ENCODE measurements at regions not wholly inside any gene's neighbourhood (a gene's known extent, or its start where the extent isn't known, plus 50 kb on each side); places are given as distances from the start of the nearest gene placed in this dataset.

DNA sequence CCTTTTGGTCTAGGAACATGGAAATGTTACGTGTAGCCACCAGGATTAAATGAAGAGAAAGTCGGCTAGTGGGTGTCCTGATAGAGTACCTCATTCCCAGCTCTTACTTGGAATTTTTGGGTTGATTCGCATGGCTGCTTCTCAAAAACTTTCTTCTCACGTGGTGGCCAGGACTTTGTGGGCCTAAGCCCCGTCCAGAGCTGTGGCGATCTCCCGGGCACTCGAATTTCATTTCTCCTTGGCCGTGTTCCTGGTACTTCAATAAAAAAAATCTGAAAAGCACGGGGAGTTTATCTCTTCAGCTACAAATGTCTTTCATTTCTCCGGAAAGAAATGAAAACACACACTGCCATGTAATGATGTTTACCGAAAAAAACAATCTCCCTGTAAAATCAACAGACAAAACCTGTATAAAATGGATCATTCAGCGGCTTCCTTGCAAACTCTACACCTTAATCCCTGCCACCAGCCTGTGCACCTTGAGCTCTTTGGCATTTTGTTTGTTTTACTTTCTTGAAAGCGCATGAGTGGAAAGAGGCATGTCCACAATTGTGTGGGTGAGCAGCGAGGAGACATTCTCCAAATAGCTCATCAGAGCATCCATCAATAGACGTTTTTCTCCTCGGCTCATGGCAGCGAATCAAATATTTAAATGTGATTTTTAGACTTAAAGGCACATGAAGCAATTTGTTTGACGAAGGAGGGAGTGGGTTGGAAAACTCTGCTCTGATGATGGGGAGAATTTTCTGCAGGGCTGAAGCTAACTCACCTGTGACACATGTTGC, 173.1 kb downstream of the TFAP2C start:
- no peak for DNase-seq (ENCODE audit: low read depth)

DNA sequence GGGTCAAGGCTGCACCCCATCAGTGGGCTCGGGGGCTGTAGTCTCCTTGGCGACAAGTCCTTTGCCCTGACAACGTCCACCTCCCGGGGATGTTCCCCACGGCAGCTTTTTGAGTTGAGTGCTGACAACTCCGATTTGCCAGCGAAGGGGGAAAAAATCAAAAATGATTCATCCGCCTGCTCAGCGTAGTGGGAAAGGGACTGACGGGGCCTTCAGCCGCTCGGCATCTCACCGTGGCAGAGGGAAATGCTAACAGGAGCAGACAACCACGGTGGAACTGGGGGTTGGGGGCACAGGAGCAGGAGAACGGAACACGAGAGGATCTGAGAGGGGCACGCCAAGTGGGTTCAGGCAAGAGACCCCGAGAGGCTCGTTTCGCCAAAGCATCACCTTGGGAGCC, 173.7 kb downstream of the TFAP2C start:
- DNase-seq (ENCODE audit: low read depth): no peak

DNA sequence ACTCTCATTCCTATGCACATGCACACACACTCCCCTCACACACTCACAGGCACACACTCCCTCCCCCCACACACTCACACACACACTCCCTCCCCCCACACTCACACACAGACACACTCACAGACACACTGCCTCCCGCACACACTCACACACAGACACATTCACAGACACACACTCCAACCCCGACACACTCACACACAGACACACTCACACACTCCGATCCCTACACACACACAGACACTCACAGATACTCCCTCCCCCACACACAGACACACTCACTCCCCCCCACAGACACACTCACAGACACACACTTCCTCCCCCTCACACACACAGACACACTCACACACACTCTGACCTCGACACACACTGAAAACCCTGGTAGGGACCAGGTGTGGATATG, 176.2 kb downstream of the TFAP2C start:
- no peak for DNase-seq (ENCODE audit: low read depth)

DNA sequence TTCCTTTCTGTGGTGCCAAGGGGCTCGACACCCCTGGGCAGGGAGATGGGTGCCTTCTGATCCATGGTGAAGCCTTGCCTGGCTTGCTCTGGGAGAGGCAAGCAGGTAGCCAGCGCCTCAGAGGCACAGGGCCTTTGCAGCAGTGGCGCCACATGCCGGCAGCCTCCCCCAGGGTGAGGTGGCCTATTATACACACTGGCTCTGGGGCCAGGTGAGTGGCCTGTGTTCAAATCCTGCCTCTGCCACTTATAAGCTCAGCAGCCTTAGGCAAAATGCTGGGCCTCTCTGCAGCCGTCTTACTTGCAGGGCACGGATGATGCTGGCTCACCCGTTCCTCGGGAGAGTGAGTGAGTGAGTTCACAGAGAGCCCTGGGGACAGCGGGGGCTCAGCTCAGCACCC, 176.9 kb downstream of the TFAP2C start:
- no peak for DNase-seq (ENCODE audit: low read depth)

DNA sequence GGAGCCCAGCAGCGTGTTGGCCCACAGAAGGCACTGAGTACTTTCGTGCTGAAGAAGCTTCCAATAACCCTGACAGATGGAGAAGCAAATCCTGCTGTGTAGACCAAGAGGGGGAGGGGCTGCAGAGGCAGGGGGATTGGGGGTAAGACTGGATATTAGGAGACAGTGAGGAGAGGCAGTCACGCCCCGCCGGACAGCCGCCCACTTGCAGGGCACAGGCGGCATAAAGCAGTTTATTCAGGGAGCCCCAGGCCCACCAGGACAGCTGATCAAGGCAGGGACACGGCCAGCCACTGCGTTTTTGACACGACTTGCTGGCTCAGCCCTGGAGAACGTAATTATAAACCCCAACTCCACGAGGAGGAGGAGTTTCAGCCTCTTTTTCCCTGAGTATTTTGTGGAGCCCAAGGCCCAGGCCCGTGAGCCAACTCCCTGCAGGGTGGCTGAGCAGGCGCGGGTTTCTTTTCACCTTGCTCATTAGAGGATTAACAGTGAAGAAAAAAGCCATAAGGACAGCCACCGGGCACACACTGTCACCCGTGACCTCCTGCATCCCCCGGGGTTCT, 177.9 kb downstream of the TFAP2C start:
- no peak for DNase-seq (ENCODE audit: low read depth)

DNA sequence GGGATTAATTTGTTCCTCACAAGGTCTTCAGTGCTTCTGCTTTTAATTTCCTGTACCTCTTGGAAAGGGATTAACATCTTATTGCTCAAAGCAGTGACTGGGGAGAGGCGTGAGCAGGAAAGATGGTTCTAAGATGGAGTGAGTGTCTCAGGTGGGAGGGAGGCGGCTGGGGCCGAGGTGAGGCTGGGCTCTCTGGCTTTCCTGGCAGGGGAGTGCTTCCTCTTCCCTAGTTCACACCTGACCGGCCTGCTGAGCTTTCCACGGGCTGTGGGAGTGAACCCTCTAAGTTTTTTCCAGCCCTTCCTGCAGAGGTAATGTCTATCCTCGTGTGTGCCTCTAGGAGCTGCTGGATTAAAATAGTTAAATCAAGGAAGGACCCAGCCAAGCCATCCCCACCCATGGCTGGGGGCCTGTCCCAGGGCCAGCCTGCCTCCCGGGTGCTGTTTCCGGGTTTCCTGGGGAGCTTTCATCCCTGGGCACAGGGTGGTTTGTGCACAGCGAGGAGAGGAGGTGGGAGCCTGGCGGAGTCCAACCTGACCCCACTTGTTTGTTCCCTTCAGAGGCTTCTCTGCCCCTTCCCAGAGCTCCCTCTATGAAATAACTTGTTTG, 179.1 kb downstream of the TFAP2C start:
- DNase-seq (ENCODE audit: low read depth): no peak

DNA sequence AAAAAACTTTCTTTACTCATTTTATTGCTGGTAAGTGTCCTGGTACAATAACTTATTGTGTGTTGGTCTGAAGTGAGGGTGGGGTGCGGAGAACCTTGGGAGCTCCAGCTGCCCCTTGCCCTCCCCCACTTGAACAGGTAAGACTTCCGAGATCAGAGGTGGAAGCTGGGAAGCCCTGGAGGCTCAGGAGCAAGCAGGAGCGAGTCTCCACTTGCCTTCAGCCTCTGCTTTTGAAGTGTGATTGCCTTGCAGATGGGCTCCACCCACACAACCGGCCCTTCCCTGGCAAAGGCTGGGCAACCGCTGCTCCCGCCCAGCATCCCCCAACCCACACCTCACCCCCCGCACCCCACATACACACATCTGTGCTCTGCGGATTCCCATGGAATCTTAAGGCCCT, 179.6 kb downstream of the TFAP2C start:
- no peak for DNase-seq (ENCODE audit: low read depth)

DNA sequence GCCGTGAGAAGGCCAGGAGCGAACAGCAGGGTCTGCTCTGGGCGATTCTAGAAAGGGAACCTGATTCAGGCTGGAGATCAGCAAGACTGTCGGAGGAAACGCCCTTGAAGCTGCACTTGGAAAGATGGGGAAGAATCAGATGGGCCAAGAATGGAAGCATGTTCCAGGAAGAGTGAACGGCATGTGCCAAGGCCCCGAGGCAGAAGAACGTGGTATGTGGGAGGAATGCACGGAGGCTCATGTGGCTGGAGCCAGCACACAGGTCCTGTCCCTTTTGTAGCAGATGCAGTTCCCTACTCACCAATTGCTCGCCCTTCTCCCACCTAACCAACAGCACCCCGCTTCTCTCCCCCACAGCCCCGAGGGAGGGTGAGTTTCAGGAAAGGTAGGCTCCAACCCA, 180.6 kb downstream of the TFAP2C start:
- no peak for DNase-seq (ENCODE audit: low read depth)

DNA sequence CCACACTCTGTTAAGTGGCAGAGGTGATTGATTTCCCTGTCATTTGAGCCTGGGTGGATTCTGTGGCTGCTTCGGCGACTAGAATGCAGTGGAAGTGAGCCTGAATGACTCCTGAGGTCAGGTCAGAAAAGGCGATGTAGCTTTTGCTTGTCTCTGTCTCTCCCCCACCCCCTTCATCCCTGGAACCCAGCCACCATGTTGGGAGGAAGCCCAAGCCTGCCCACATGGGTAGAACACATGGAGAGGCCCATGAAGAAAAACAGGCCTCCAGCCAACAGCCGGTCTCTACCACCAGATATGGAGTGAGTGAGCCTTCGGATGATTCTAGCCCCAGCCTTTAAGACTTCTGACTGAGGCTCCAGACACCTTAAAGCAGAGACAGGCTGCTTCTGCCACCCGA, 181.0 kb downstream of the TFAP2C start:
- DNase-seq (ENCODE audit: low read depth): no peak

DNA sequence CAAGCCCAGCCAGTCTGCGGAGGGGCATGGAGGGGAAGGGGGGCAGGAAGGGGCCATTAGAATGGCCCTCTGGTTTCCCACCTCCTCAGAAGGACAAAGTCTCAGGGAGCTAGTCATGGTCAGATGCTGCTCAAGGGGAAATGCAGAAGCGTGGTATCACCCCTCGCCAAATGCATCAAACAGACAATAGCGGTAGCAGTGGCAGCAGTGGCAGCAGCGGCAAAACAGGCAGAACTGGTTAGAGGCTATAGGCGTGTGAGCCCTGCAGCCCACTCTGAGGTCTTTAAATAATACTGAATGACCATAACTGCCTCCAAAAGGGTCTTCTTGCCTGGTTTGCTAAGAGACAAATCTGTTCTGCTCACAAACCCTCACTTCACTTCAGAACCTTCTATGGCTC, 186.7 kb downstream of the TFAP2C start:
- DNase-seq (ENCODE audit: low read depth): no peak

DNA sequence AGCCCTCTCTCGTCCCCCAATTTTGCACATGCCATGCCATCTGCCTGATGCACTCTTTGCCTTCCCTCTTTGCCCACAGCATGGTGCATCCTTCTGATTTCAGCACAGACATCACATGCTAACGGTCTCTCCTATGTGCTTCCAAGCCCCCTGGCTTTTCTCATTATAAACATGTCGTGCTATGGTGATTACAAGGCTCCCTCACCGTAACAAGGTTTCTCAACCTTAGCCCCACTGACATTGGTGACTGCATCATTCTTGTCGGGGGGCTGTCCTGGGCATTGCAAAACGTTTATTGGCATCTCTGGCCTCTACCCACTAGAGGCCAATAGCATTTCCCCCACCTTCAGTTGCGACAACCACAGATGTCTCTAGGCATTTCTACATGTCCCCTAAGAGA, 187.2 kb downstream of the TFAP2C start:
- DNase-seq (ENCODE audit: low read depth): no peak

DNA sequence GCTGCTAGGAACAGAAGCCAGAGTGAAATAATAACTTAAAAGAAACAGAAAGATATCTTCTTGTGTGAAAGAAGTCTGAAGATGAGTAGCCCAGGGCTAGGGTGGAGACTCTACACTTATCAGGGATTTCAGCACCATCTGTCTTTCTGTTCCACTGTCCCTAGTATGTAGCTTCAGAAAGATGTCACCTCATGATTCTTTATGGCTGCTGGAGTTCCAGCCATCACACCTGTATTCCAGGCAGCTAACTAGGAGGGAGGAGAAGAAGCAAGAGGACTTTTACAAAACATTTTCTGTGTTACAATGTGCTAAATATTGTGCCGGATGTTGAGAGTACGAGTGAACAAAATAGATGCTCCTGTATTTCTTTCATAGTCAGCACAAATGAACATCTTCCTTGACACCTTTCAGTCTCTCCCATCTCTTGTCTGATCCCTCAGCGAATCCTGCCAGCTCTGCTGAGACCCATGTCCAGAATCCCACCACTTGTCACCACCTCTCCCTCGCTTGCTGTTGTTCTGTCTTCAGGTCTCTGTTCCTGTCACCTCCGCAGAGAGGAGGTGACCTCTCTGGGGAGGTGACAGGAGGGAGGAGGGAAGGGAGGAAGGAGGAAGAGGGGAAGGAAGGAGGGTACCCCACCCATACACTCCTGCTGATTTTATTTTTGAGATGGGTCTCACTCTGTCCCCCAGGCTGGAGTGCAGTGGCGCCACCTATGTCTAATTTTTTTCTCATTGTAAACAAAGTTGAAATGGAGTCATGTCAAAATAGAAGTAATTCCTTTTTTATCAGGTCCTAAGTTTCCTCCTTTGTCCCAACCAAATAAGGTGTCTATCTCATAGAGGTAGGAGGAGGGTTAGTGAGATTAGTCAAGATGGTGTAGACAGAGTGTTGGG, 188.9 kb downstream of the TFAP2C start:
- DNase-seq (ENCODE audit: low read depth): no peak

DNA sequence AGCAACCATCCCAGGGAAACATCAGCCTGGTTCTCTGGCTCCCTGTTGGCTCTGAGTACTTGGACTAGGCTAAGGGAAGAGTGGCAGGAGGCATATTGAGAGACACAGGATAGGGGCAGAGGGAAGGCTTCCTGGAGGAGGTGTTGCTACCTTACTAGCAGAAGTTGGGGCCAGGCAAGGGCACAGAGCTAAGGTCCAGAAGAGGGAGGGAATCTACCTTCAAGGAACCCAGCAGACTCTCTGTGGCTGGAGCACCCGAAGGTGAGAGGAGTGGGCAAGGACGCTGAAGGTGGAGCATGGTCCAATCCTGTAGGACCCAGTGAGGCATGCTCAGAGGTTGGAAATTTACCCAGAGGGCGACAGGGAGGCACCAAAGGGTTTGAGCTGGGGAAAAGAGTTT, 191.9 kb downstream of the TFAP2C start:
- DNase-seq (ENCODE audit: low read depth): no peak

DNA sequence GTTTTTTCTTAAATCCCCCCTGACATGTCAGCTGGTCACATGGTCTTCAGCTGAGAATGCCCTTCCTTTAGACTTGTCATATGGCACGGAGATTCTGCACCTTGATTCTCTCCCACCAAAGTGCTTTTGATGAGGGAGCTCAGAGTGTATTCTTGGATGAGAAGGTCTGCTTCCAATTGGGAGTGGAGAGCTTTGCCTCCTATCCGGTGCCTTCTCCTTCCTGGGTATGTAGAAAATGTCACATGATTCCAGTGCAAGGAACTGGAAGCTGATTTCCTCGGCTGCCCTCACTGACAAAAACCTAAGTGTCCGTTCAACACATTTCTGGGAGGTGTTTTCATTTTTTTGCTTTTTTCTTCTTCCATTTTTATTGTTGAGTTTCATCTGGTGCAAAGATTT, 197.2 kb downstream of the TFAP2C start:
- DNase-seq (ENCODE audit: low read depth): no peak

DNA sequence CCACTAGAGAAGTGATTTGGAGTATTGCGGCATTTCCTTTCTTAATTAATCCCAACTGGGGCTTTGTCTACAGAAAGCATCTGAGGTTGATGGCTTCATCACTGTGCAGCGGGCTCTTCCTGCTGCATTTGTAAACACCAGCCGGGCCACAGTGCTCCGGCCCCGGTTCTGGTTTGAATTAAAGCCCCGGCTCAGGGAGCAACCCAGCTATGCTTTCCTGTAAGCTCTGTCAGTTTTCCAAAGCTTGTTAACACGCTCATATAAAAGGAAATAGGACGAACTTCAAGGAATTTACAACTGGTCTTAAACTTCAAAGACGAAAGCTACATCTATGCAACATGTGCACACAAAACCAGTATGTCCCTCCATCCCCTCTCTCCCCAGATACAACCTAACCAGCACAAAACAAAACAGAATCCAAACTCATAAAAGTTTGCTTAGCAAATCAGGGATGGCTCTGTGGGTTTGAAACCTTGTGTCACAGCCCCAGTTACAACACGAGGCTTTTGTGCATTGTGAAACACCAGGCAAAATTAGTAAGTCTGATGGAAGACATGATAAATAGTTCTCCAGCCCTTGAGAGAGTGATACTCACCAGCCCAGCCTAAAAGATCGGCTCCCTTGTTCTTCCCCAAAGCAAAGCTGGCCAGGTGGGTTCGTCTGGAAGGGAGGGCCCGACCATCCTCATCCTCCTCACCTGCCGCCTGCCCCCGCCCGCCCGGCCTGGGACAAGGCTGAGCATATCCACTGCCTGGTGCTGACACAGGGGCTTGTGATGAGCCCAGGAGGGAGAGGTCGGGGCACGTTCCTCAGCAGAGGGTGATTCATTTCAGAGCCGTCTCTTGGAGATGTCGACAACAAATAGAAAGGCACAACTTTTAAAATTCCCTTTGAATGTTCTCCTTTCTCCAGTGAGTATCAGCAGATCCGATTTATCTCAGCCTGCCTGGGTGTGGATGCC, 197.9 kb downstream of the TFAP2C start:
- DNase-seq (ENCODE audit: low read depth): no peak

DNA sequence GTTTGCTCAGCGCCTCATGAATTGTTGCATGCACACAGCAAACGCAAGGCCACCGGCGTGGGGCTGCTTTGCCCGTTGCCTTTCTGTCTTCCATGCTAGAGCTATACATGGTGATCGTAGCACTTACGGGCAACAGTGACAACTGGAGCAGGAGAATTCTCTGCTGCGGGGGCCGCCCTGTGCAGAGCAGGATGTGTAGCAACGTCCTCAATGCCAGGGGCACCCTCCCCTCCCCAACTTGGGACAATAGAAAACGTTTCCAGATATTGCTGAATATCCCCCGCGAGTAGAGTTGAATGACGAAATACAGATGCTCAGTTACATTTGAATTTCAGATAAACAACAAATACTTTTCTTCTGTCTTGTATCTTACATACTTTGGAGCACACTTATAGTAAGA, 198.7 kb downstream of the TFAP2C start:
- no peak for DNase-seq (ENCODE audit: low read depth)

DNA sequence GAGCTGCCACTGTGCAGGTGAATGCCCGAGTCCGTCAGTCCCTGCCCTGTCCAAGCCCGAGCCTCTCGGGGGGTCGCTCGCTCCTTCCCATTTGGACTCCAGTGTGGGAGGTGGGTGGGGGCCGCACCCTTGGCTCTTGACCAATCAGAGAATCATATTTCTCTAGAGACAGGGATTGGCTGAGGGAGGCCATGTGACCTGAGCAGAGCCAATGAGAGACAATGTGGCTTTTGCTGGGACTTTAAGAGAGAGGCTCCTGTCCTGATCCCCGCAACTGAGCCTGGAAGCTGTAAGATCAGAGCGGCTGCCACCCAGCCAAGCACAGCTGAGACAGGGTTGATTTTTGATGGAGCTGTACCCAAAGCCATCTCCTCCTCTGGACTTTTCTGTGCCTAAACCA, 199.3 kb downstream of the TFAP2C start:
- DNase-seq (ENCODE audit: low read depth): no peak

DNA sequence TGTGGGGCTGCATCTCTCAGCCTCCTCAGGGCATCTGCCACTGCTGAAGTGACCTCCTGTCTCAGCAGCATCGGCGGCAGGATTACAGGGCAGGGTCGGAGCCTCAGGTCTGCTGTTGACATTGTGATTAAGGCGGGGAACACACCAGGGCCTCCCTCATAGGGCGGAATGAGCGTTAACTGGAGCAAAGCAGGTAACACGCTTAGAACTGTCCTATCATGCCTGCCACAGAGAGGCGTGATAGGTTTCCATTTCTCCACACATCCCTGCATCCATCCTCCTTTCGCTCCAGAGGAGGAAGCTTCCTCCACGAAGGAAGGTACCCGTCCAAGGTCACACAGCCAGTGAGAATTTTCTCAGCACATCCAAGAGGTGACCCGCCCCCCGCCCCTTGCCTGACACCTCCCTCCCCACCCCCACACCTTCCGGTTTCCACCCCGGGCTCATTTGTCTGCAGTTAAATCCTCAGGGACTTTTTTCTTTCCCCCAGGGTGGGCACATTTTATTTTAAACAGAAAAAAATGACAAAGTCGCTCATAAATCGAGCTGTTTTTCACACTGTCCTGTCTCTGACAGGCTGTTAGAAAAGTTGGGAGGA, 200.8 kb downstream of the TFAP2C start:
- no peak for DNase-seq (ENCODE audit: low read depth)

DNA sequence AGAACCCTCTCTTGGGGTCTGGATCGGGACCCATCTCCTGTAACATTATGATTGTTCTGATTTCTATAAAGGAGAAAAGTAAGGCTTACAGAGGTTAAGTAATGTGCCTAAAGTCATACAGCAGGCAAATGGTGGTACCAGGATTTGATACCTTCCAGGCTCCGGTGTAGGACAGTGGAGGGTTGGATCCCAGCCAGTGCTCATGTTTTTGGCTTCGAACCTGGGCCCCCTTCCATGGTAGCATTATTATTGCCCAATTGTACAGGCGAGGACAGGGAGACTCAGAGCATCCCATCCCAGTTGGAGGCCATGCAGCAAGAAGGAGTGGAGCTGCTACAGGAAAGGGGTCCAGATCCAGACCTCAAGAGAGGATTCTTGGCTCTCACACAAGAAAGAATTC, 202.7 kb downstream of the TFAP2C start:
- DNase-seq (ENCODE audit: low read depth): no peak

DNA sequence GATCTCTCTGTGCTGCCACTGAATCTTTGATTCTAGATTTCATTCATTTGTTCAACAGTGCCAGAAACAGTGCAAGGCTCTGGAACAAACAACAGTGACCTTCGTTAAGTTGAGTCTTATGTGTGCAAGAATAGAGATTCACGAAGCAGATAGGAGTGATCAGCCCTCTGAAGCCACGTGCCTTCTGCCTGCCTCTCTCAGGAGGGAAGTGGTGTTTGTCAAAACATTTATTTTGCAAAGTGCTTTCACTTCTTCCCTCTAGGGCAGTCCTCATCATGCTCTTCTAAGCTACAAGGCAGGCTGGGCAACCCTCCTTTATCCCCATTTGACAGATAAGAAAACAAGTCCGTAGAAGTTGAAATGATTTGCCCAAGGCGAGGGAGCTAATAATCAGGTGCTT, 204.3 kb downstream of the TFAP2C start:
- no peak for DNase-seq (ENCODE audit: low read depth)
